Activated naive CD4-positive, alpha-beta T cell treated with Interleukin-2 at 50 U/mL for 16 hours (primary cell): ENCODE measurements at regions not wholly inside any gene's neighbourhood (a gene's known extent, or its start where the extent isn't known, plus 50 kb on each side); places are given as distances from the start of the nearest gene placed in this dataset.
"Not testable (repeated sequence)": the region's sequence is repeated elsewhere in the genome, so short reads cannot be mapped to it uniquely, and the experiment has no call there.

Experiments used
- DNase-seq: peaks from one replicate; pipeline ENCODE4 v3.0.0-alpha.2; 2020

DNA sequence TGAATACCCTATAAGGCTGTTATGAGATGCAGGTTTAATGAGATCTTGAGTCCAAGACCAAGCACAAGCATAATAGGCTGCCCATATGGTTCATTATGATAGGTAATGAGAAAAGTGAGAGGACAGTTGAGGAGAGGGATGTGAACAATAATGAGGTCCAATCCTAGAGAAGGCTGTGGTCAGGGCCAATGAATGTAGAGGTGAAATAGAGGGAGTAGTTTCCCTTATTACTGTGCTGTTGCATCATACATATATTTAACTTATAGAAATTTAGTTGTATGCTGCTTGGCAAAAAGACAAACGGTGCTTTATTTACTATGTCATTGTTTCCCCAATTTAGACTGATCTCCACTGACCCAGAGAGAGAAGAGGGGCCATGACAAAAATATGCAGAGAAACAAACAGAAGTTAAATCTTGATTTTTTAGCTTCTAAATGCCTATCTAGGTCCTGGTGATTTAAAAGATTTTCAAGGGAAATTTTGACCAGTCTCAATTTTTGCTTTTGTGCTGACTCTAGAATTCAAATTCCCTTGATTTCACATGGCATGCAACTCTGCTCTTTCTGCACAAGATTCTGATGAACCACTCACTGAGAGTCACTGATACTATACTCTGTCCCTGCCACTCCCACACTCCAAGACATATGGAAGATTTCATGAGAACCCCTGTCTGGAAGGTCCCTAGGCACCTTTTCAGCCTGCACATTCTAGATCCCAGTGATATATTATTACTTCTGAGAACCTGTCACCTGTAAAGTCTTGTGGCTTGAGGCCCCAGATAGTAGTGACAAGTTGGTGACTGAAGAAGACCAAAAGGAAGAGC lies 159.7 kb downstream of the VSIG4 start:
- no peak for DNase-seq

DNA sequence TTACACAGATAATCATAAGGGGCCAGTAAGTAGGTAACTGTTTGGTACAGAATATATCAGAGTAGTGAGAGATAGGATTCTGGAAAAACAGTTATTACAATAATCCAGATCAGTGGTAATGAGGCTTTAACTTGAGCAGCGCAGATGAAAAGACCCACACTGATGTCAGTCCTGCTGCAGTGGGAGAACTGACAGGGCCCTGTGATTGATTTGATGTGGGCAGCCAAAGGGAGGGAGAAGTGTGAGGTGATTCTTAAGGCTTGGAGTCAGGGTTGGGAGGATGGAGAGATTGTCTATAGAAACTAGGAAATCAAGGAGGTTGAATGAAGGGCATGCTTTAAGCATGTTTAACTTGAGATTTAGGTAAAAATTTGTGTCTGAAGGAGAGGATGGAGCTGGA lies 161.4 kb downstream of the VSIG4 start:
- no peak for DNase-seq

DNA sequence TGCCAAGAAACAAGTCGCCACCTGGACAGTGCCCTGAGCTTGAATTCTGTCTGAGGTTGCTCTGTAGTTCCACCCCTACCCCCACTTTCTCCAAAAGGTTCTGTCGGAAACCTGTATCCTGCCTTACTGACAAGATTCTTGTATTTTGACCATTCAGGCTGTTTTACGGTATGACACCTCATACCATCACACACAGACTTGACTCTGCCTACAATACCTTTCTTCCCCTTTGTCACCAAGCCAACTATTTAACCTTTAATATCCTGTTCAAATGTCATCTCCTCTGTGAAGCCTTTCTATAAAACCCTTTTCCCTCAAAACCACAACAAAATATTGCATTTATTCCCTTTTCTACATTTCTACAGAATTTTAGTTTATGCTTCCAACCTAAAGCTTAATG lies 161.9 kb downstream of the VSIG4 start:
- DNase-seq, result no peak

DNA sequence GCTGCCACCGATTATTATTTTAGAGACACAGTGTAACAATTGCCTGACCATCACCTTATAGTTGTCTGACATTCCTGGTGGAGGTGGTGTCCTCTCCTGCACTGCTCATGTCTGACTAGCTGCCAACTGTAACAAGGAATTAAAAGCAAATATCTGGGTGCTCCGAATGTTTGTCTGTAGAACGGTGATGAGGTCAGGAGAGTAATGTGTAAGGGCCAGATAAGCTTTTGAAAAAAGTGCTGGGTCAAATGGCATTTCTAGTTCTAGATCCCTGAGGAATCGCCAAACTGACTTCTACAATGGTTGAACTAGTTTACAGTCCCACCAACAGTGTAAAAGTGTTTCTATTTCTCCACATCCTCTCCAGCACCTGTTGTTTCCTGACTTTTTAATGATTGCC lies 164.3 kb downstream of the VSIG4 start:
- DNase-seq, result not testable (repeated sequence)

DNA sequence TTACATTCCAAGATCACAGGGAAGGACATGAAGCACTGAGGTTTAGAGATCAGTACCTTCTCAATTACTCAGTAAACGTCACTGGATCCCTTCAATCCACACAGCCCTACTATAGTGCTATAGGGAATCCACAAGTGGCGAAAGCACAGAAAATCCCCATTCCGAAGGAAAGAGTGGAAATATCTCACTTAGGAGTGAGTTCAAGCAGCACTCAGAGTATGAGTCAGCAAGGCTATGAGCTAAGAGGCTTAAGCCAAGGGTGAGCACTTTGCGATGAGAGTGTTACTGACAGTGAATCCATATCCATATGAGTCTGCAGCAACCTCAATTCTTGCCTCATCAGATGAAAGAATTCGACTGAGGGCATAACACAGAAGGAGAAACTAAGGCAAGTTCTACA lies 165.1 kb downstream of the VSIG4 start:
- DNase-seq, result no peak

DNA sequence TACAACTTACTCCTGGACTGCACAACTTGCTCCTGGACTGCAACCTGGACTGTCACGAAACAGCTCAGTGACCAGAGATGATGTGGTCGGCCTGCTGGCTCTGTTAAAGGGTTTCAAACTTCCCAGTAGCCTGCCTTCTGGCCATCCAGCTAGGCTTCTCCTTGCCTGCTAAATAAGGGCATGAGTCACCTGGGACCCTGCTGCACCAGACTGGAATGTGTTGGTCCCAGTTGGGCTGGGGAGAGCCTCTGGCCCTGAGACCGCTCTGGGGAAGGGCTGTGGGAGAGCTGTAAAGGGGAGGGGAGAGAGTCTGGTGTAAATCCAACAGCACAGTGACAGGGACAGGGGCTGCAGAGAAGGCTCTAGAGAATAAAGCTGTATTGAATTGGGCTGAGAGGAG lies 165.8 kb downstream of the VSIG4 start:
- DNase-seq, result no peak

DNA sequence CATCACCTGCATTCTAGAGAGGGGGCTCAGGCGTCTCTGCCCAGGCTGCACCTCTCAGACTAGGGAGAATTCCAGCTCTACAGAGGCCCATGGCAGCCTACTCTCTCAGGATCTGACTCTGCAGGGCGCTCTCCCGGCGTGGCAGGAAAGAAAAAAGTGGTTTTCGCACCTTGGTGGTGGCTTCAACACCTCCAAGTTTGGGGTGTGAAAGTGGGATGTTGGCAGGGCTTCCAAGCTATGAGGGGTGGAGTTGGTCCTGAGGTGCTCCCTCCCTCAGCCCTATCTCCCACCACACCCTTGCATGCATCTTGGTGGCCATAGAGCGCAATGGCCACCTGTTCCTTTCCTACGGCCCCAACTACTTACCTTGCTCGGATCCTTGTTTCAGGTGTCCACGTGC lies 166.5 kb downstream of the VSIG4 start:
- DNase-seq, result no peak

DNA sequence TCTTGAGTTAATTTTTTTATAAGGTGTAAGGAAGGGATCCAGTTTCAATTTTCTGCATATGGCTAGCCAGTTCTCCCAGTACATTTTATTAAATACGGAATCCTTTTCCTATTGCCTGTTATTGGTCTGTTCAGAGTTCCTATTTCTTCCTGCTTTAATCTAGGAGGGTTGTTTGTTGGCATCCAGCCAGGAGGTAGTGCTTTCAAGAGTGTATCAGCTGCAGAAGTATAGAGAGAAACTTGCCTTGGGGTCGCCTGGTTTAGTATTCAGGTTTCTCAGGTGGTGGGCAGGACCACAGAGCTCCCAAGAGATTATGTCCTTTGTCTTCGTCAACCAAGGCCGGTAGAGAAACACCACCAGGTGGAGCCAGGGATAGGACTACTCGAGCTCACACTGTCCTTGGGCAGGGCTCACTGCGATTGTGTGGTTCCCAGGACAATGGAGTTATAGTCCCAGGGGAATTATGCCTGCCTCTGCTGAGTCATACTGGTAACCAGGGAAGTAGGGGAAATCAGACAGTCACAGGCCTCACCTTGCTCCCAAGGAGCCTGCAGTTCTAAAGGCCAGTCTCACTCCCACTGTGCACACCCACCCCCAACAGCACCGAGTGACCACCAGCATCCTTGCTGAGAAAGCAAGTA lies 168.1 kb downstream of the VSIG4 start:
- DNase-seq, result no peak

DNA sequence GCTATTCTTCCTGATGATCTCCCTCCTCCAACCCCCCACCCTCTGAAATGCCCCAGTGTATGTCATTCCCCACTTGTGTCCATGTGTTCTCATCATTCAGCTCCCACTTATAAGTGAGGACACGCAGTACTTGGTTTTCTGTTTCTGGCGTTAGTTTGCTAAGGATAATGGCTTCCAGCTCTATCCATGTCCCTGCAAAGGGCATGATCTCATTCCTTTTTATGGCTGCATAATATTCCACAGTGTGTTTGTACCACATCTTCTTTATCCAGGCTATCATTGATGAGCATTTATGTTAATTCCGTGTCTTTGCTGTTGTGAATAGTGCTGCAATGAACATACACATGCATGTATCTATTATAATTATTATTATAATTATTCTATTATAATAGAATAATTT lies 169.3 kb downstream of the VSIG4 start:
- not testable (repeated sequence) for DNase-seq

DNA sequence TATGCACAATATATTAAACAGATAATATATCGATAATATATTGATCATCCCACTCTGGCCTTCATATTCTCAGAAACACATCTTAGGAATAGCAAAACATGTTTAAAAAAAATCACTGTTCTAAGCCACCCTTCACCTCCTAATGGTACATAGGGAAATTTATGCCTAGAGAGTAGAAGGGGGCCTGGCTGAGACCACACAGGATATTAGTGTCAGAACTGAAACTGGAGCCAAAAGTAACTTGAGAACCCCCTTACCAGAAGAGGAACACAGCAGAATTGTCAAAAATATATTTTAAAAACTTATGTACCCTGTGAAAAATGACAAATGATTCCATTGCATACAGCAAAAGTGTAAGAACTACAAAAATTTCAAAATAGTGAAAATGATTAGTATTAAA lies 173.1 kb downstream of the VSIG4 start:
- no peak for DNase-seq

DNA sequence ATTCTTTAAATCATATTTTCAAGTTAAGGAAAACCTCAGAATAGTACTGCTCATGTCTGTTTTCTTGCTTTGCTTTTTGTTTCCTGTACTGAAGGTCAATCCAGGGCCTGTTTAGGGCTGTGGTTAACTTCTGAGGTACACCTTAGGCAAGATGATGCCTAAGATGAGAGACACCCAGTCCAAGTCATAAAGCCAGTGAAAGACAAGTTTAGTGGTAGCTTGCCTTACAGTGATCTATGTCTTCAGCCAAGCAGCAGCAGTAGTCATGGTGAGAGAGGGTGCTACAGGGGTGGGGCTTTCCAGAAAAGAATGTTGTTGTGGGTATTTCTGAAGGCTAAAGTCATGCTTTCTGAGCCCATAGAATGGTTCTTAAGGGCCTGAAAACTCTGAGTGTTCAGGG lies 173.7 kb downstream of the VSIG4 start:
- peak; percentile 18 for DNase-seq

DNA sequence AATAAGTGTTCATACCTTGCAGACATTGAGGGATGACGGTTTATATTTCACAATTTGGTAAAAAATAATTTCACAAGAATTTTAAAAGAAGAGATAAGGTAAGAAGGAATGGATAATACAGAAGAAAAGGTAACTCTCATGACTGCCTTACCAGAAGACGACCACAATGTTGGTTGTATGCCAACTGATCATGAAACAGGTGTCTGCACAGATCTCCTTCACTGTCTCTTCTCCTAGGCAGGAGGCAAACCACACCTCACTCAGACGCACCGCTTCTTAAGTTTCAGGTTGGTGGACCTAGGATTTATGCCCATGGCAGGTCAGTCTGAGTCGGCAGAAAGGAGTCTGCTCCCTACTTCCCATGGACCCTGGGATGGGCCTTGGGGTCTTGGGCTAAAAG lies 177.2 kb downstream of the VSIG4 start:
- DNase-seq, result no peak

DNA sequence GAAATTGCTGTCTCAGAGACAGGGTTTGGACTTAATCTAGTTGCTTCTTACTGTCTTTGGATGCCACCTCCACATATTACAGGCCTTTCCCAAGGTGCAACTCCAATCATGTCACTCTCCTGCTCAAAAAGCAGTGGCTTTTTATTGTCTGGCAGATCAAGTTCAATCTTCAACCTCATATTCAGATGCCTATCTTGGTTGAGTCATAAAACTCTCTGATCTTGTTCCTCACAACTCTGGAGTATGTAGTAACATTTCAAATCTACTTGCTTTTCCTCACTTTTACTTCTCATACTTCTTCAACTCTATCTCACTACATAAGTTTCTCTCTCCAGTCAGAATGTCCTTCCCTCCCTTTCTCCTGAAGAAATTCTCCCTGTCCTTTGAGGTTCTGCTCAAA lies 180.6 kb downstream of the VSIG4 start:
- no peak for DNase-seq

DNA sequence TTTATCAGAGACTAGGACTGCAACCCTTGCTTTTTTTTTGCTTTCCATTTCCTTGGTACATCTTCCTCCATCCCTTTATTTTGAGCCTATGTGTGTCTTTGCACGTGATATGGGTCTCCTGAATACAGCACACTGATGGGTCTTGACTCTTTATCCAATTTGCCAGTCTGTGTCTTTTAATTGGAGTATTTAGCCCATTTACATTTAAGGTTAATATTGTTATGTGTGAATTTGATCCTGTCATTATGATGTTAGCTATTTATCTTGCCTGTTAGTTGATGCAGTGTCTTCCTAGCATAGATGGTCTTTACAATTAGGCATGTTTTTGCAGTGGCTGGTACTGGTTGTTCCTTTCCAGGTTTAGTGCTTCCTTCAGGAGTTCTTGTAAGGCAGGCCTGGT lies 185.4 kb downstream of the VSIG4 start:
- DNase-seq, result not testable (repeated sequence)

DNA sequence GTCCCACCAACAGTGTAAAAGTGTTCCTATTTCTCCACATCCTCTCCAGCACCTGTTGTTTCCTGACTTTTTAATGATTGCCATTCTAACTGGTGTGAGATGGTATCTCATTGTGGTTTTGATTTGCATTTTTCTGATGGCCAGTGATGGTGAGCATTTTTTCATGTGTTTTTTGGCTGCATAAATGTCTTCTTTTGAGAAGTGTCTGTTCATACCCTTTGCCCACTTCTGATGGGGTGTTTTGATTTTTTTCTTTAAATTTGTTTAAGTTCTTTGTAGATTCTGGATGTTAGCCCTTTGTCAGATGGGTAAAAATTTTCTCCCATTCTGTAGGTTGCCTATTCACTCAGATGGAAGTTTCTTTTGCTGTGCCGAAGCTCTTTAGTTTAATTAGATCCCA lies 183.9 kb downstream of the MSN start:
- not testable (repeated sequence) for DNase-seq

DNA sequence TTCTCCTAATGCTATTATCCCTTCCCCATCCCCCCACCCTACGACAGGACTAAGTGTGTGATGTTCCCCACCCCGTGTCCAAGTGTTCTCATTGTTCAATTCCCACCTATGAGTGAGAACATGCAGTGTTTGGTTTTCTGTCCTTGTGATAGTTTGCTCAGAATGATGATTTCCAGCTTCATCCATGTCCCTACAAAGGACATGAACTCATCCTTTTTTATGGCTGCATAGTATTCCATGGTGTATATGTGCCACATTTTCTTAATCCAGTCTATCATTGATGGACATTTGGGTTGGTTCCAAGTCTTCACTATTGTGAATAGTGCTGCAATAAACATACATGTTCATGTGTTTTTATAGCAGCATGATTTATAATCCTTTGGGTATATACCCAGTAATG lies 183.4 kb downstream of the MSN start:
- DNase-seq, result not testable (repeated sequence)

DNA sequence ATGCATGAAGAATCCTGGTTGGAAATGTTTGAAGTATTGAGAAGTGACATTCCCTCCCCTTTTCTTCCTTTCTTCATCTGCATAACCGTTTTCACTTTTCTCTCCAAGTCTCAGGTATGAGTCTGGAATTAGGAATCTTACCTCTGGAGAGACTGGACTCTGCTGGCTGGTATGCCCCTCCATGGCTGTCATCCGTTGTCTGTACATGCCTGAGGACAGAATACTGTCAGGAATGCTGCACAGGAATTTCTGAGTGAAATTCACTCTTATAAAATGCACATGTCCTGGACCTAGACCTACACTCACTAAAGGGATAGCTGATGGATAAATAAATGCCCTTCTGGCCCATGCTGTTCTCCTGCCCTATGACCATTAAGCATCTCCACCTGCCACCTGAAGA lies 179.5 kb downstream of the MSN start:
- DNase-seq, result no peak

DNA sequence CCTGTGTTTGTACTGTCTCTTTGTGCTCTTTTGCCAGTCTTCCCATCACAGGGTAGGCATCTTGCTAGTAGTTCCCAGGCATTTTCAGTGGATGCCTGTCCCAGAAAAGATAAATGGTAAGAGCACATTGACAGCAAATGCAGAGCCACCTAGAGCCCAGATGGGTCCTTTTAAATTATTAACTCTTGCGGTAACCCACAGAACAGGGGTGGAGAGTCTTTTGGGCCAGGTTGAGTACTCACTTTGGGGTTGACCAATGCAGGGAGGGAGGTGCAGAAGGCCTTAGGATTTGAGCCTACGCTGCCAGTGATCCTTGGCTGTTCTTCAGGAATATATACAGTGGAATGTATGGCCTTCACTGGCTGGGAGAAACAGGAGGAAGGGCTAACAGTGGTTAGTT lies 173.8 kb downstream of the MSN start:
- no peak for DNase-seq

DNA sequence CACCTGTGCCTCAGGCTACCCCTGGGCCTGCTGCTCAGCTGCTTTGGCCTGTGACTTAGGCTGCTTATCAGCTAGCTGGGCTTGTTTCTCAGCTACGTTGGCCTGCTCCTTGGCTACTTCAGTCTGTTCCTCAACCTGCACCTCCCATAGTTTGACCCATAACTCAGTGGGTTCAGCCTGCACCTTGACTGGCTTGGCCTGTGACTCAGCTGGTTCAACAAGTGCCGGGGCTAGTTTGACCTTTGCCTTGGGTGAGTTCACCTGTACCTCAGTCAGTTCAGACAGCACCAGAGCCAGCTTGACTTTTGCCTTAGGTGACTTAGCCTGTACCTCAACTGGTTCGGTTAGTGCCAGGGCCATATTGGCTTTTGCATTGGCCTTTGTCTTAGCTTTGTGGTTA lies 171.2 kb downstream of the MSN start:
- DNase-seq, result no peak

DNA sequence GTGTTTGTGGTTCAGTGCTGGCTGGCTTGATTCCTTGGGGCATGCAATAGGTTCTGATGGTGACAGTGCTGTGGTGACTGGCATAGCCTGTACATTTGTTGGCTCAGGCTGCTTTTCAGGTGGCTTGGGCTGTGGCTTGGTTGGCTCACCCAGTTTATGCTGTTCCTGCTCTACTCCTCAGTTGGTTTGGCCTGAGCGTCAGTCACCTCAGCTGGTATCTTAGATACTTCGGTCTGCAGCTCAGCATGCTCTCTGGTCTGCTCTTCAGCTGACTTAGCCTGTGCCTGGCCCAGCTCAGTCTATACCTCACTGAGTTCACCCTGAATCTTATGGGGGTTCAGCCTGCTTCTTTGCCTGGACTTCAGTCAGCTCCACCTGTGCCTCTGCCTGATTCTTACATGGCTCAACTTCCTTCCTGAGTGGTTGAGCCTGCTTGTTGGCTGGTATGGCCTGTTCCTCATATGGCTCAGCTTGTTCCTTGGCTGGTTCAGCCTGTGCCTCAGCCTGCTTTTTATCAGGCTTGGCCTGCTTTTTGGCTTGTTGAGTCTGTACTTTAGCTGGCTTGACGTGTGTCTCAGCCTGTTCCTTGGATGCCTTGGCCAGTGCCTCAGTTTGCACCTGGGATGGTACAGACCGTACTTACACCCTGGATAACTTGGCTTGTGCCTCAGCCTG lies 170.6 kb downstream of the MSN start:
- no peak for DNase-seq

DNA sequence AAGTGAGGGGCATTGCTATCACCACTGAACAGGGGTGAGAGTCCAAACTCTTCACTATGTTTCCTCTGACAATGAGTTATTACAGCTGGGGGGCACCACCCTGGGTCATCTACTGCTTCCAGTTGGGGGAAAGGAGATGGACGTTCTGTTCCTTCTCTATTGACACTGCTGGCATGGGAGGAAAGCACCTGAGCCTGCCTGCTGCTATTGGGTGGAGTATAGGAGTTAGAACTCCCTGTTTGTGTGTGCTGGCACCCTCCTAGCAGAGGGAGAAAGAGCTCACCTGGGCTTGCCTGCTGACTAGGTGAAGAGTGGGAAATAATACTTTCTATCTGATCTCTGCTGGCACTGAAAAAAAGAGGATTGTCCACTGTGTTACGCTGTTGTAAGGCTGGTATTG lies 163.8 kb downstream of the MSN start:
- DNase-seq, result no peak

DNA sequence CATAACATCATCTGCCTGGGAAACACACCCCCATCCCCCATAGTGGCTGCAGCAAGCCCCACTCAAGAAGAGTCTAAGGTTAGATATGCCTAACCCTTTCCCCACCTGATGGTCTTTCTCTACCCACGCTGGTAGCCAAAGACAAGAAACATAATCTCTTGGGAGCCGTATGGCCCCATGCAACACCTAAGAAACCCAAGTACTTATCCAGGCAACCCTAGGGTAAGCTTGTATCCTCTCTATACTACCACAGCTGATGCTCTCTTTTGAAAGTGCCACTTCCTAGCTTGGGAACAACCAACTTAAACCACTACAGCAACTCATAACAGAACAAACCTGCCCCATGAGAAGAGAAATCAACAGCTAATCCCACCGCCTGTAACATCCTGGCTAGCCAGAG lies 161.1 kb downstream of the MSN start:
- no peak for DNase-seq

DNA sequence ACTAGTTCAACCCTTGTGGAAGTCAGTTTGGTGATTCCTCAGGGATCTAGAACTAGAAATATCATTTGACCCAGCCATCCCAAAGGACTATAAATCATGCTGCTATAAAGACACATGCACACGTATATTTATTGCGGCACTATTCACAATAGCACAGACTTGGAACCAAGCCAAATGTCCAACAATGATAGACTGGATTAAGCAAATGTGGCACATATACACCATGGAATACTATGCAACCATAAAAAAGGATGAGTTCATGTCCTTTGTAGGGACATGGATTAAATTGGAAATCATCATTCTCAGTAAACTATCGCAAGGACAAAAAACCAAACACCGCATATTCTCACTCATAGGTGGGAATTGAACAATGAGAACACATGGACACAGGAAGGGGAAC lies 157.8 kb downstream of the MSN start:
- DNase-seq, result not testable (repeated sequence)
